ENCODE measurements at regions not wholly inside any gene's neighbourhood (a gene's known extent, or its start where the extent isn't known, plus 50 kb on each side); places are given as distances from the start of the nearest gene placed in this dataset.
A peak's percentile ranks its signal among the peaks of the same experiment; 100 is the strongest.

GRCh38 chr1:195328681-195329080, 1279.6 kb downstream of the KCNT2 start:
- no peak for DNase-seq

- no peak for DNase-seq
These were observed 1280.1 kb downstream of the KCNT2 start for GRCh38 chr1:195328102-195328501.

- no peak for DNase-seq
These were observed 1280.9 kb downstream of the KCNT2 start for GRCh38 chr1:195327361-195327760.

GRCh38 chr1:195326325-195326724, 1281.9 kb downstream of the KCNT2 start:
- DNase-seq: no peak

GRCh38 chr1:195325181-195325580, 1283.1 kb downstream of the KCNT2 start:
- DNase-seq: no peak

GRCh38 chr1:195306281-195306680, 1302.0 kb downstream of the KCNT2 start:
- no peak for DNase-seq

DNA sequence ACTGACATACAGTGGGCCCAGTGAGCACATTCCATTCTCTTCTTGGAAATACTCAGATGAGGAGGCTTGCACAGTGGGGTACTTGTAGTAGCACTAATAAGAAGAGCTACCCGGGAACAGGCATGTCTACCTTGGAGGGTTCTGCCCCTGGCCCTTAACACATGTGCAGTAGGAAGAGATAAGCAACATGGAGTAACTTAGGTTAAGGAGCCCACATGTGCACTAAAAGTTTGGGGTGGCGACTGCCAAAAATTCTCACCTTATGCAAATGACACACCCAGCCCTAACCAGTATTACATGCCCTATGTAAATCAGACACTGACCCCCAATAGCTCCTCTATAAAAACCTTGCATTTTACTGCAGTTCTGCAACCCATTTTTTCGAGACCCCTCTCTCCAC, 1313.3 kb downstream of the KCNT2 start:
- DNase-seq: no peak

DNA sequence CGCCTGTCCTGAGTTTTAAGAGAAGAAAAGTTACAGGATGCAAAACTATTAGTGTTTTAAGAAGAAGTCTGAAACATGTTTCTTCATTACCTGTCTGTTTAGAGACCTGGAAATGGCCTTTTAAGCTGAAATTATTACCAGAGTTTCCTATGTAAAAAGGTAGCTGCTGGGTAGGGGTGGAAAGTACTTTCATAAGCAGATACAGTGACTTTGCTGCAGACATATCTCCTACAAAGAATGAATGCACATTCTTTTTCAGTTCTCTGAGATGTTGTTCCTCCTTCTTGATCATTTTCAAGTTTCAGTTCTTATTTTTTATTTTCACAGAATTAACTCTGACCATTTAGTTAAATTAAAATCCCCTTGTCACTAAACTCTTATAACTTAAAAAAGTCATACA, 1329.6 kb downstream of the KCNT2 start:
- no peak for DNase-seq

- no peak for DNase-seq
These were observed 1332.5 kb downstream of the KCNT2 start for GRCh38 chr1:195275710-195276109.

GRCh38 chr1:195251900-195252299, 1356.3 kb downstream of the KCNT2 start:
- no peak for DNase-seq

DNA sequence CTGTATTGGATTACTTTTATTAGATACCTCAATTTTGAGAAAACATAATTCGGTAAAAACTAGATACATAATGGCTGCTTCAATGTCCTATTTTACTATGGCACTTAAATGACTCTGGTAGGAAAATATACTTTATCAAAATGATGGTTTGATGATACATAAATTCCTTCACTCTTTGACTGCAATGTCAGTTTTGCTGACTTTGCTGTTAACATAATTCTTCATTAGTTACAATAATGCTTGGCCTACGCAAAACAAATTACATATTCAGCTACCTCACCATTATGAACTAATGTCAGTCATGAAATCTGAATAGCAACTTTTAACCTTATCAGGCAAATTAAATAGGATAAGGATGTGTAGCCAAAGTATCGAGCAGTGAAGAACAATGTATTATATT, 1364.7 kb downstream of the KCNT2 start:
- DNase-seq: no peak

- DNase-seq: no peak
These were observed 1367.2 kb downstream of the KCNT2 start for GRCh38 chr1:195241066-195241465.

DNA sequence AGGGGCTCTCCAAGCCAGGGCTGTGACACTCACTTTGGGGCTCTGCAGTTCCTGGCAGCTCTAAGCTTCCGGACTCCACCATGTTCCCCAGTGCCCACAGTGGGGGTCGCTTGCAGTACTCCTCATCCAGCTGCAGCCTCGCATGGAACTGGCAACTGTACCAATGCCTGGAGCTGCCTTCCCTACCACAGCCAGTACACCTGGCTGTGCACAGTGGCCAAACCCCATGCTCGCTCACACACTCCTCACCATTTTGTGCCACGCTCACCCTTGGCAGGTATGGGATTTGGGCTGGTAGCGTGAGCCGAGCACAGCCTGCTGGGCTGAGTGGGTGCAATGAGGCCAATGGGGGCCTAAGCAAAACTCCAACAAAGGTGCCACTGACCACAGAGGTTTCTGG, 1369.9 kb downstream of the KCNT2 start:
- DNase-seq: no peak

DNA sequence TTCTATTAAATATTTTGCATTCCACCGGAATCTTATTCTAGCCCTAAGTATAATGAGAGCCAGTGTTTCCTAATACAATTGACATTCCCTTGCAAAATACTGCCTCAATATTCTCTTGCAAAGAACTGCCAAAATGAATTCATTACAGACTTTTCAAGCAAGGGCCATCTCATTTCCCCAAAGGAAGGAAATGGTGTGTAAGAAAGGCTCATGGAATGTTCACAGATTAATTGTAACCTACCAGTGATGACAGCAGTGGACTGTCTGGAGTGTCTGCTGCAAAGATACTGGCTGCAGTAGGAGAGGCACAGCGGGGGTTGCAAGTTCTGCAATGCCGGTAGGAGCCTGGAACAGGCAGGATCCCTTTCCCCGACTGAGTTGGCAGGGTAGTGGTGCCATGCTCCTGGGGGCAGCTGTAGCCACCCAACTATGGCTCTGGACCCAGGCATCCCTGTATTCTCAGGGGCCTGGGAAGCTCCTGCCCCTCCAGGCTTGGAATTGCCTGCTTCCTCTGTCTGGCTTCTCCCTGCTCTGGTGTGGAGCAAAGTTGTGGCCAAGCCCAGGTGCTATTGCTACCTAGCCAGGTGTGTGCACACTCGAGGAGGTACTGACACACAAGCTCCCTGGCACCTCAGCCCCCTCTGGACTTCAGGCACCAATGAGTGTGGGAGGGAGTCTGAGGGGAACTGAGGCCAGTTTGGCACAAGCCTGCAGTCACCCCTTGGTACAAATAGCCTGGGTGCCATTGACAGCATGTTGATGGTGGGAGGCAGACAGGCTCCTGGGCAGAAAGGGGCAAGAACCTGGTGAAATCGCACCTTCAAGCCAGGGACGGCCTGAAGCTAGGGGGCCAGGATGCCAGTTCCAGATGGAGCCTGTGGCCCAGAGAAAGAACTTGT, 1371.0 kb downstream of the KCNT2 start:
- DNase-seq: no peak

DNA sequence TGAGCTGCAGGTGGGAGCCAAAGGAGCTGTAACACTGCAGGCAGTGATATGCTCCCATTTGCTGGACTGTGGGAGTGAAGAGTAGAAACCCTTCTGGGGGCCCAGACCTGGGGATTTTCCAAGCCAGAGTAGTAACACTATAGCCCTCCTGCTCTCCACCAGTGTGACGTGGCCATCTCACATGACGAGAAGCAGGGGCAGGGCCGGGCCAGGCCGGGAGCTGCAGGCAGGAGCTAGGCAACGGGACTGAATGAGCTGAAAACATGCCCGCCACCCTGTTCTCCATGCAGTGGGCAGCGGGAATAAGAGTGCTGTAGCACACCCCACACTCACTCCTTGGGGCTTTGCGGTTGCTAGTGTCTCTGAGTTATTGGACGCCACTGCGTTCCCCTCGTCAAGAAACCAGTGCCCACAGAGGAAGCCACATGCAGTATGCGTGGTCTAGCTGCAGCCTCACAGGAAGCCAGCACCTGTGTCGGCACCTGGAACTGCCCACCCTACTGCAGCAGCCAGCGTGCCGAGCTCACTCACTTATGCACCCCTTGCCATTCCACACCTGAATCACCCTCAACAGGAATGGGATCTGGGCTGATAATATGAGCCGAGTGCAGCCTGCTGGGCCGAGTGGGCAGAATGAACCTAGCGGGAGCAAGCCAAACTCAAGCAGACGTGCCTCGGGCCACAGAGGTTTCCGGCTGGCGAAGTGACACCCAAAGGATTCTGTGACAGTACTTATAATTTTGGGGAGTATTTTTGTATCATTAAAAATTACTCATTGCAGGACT, 1389.6 kb downstream of the KCNT2 start:
- no peak for DNase-seq

DNA sequence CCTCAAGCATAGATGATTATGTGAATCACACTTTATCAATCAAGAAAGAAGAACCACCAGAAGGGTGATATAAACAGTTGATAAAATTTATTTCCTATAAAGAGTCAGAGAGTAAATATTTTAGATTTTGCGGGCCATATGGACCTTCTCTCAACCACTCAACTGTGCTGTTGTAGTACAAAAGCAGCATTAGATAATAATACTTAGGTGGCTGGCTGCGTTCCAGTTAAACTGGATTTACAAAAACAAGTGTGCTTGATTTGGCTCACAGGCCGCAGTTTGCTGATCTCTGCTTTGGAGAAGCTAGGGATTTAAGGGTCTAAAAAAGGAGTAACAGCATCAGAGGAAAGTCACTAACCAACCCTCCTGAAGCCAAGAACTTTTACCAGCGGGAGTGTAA, 1406.0 kb downstream of the KCNT2 start:
- DNase-seq: no peak

DNA sequence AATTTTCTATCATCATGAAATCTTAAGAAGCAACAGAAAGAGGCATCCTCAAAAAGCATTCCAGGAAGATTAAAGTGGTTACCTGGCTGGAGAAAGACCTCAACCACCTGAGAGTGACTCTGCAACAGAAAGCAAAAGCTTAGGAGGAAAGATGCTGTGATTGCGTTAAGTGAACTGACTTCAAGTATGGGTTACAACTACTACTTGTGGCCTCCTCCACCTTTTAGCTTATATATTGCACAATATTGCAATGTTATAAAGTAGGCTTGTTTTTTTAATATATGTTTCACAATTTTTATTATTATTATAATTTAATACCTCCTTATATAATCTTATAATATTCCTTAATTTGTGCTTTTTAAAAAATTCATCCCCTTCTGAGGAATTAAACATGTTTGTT, 1407.5 kb downstream of the KCNT2 start:
- DNase-seq: no peak

GRCh38 chr1:195197116-195197515, 1411.1 kb downstream of the KCNT2 start:
- DNase-seq: no peak

- DNase-seq: peak; percentile 2
These were observed 1412.7 kb downstream of the KCNT2 start for GRCh38 chr1:195195423-195196057.

DNA sequence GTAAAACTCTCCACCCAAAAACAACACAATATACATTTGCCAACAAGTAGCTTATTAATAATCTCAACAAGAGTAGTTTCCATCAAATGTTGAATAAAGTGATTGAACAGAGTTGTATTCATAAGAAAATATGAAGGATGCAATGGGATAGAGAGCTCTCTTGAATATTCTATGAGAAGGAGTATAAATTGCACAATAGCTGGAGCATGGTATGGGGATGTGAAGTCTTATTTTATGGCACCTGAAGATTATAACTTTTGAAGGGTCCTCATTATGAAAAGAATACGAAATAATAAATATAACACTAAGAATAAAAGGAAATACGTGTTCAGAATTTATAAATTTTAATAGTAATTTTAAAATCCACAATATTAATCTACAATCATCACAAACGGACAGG, 1415.1 kb downstream of the KCNT2 start:
- no peak for DNase-seq

DNA sequence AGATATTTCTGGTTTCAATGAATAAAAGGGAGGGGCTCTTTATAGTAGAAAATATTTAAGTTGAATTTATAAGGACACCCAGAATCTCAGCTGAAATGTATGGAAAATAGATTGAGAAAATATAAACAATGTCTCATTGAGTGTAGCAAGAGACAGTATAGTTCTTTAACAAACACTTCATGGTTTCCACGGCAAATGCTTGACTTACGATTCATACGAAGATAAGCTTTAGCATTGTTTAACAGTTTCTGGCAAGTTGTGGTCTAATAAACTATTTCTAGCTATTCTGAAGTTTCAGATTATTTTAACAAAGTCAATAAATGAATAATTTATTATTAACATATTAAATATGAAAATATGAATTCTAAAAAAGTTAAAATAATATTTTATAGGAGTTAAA, 1419.4 kb downstream of the KCNT2 start:
- DNase-seq: peak; percentile 50

DNA sequence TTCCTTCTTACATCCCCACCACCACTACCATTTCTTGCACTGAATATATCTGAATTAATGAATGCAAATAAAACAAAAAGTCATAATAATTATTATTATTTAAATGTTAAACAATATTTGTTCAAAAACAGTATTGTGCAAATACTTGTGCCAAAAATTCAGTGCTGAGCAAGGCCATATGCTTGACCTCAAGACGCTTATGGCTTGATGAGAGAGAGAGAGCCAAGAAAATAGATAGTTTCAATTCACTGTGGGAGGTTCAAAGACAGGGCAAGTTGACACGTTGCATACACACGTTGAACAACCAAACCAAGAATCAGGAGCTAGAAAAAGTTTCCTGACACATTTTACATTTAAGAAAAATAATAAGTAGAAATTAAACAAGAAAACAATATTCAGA, 1421.7 kb downstream of the KCNT2 start:
- DNase-seq: no peak

GRCh38 chr1:195185736-195186135, 1422.5 kb downstream of the KCNT2 start:
- DNase-seq: no peak

GRCh38 chr1:195185321-195185720, 1422.9 kb downstream of the KCNT2 start:
- DNase-seq: no peak

Data from EL (cell line).